Renal cortex interstitium (tissue), 11 donors: ENCODE measurements at regions not wholly inside any gene's neighbourhood (a gene's known extent, or its start where the extent isn't known, plus 50 kb on each side); places are given as distances from the start of the nearest gene placed in this dataset.

Experiments used
- DNase-seq, 11 donors: peaks; one replicate each; pipeline ENCODE4 v3.0.0-alpha.2; 2013; ENCODE audit warnings: low read depth in 9 of 11, low spot score in 4 of 11; ENCODE audit errors: extremely low read depth in 1 of 11

DNA sequence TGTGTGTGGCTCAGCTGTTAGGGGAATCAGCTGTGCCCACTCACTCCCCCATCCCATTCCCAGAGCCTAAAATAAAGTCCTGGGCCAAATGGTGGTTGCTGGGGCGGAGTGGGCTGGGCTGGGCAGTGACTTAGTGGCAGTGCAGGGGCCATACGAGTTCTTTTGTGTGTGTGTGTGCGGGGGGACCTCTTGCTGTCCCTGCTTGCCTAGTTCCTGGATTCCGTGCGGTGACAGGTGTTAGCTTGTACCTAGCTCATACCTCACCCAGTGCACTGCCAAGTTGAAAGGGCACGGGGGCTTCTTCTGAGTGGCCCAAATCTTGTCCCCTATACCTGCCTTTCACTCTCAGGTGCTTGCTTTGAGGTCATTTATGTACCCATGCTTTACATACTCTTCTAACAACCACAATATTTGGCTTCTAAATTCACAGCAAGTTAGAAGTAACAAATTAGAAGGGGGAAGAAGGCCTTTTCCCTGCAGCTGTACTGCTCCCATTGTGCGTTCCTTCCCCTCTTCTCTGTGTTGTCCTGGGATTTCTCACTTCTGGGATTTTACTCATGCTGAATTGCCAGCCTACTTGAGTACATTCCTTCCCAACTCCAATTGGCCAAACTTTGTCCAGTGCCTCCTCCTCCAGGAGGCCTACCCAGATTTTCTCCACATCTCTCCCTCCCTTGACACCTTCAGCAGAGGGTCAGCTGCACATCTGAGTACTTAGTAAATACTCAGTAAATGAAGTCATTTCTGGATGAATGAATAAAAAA is 66.3 kb upstream of the POLG start:
- no peak for DNase-seq

DNA sequence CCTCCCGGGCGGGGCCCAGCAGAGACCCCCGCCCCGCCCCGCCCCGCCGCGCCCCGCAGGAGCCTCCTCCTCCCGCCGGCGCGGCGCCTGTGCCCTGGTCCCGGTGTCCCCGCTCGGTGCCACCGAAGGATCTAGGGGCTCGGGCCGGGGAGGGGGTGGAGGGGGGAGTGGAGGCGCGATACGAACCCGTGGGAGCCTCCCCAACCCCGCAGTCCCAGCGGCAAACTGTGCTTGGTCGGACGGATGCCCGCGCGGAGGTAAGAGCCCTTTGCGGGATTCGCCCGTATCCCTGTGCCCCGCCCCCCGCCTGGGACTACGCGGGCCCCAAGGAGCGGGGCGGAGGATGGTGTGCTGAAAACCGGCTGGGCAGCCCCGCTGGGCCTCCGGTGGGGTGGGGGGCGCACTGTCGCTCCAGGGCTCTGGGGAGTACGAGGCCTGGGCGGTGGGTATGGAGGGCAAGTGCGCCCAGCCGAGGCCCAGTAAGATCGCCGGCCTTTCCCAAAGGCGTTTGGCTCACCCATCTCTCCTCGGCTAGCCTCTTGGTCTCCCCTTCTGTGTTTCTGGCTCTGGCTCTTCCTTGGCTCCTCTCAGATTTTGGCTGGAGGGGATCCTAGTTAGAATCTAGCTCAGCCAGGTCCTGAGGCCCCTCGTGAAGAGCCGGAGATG is 65.6 kb upstream of the POLG start:
- DNase-seq = no peak

DNA sequence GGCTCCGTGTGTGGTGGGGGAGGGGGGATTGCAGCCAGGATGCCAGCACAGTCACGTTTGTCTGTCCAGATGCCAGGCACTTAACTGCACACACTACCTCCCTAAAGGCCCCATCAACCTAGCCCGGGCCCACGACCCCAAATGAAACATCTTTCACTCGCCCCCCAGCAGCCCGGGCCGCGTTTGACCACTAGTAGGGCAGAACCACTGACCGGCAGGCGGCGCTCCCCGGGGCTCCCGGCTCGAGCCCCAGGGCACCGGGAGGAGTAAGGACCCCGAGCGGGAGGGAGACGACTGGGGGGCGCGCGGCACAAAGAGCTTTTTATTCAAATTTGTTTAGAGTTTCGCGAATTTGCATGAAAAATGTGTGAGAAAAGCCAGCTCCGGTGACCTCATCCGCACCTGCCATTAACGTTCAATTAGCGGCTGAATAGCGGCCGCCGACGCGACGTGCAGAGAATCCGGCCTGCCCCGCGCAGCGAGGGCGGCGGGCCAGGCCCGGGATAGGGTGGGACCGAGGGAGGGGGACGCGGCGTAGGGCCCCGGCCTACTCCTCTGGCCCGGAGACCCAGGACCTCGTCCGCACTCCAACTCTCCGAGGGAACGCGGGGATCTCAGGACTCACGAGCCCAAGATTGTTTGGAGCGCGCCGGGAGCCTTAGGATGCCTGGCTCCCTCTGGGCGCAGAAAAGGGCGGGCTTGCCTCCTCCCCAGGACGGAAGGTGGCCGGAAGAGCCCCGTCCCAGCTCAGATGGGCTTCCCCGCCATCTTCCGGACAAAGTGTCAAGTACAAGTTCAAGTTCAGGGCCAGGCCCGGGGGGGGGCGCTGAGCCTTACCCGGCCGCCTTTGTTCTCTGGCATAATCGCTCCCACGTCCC is 64.9 kb upstream of the POLG start:
- DNase-seq = no peak

DNA sequence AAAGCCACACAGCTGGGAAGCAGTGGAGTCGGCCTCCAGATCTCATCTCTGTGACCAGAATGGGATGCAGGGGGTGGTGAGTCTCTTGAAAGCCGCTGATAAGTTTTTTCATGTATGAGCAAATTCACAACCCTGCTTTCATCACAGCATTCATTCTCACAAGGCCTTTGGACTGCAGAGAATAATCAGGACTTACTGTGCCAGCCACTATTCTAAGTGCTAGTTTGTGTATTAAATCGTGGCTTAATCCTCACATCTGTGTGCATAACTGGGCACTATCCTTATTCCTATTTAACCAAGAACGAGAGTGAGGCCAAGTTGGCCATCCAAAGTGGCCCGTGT is 64.2 kb upstream of the POLG start:
- DNase-seq = no peak

DNA sequence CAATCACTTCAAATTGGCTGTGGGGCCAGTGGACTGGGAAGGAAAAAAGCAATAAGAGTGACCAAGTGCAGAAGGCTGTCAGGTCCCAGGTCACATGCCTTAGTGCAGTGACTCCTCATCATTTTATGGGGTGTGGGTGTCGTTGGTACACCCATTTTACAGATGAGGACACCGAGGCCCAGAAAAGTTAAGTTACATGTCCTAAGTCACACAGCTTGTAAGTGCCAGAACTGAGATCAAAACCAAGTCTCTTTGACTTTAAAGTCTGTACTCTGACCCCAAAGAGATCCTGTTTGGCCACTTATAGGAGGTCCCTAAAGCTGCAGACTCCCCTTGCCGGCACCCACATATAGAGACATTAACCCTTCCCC is 63.0 kb upstream of the POLG start:
- no peak for DNase-seq

DNA sequence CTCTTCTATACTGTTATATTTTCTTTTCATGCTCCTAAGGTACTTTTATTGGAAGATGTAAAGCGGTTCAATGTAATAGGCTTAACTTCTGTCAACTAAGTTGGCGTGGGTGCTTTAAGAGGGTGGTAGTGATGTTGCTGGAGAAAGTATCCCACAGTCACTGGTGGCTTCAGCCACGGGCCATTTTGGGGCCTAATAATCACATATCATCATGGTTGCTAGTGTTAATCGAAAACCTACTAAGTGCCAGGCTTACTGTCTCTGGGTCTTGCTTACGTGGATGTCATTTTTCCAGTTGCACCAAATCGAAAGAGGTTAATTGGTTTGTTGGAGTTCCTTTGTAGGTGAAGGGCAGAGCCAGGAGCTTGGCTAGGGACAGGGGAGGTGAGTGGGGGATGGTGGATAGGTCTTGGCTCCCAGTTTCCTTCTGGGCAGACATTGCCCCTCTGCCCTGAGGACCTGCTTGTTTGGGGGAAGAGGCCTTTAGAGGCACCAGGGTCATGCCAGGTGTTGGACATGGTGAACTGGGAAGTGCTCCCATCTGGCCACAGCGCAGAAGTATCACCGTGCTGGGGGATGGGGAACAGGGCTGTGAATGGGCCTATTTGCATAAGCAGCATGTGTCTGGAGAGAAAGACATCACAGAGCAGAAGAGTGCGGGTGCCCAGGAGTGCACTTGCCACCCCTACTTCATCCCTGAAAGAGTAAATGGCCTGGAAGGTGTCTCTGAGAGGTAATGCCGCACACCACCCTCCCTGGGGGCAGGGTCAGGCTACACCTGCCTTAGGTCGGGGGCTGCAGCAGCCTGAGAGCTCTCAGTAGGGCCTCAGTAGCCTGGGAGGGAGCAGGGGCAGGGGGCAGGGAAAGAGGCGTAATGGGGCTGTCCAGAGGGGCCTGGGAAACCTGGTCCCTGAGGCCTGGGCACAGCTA is 62.4 kb upstream of the POLG start:
- no peak for DNase-seq

DNA sequence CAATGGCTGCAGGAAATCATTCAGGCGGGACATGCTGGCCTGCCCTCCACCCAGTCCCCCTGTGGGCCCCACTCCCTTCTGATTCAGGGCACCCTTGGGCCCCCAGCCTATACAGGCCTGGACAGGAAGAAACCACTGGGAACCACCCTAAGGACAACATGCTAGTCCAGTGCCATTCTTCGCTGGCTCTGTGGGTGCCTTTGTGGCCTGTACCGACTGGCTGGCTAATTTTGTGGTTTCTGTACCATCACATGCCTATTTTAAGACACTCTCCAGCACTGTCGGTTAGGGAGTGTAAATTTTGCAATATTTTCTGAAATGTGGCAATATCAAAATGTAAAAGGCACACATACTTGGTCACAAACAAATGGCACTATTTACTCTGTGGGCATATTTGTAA is 61.4 kb upstream of the POLG start:
- no peak for DNase-seq

DNA sequence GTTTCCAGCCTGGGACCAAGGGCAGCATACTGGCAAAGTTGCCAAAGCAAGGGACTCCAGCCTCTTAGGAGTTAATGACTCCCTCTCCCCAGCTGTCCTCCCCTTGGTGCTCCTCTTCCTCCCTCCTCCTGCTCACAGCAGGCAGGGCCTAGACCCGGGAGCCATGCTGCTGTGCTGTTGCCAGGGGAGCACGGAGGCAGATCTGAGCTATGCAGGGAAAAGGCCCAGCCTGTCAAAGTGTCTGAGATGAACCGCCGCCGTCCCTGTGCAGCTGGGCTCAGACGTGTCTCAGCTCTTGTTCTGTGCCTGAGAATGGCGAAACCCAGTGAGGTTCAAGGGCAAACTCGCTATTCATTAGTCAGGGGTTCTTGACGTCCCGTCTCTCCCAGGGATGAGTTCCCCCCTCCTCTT is 60.8 kb upstream of the POLG start:
- no peak for DNase-seq

DNA sequence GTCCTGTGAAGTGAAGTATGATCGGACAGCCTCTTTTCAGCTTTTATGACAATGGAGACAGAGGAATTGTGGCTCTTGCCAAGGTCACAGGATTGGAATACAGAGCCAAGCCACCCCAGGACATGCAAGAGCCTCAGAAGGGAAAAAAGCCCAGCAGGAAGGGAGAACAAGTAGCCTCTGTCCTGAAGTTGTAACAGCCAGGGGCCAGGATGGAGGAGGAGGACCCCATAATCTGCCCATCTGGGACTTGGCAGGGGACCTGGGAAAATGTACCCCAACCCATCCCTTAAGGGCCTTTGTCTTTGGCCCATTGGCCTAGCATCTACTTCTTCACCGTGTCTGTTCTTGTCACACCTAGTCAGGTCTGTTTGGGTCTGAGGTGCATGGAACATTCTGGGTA is 60.4 kb upstream of the POLG start:
- DNase-seq = no peak

GRCh38 chr15:89393056-89393455 is 58.4 kb upstream of the POLG start:
- DNase-seq = no peak

- no peak for DNase-seq
These were observed 57.1 kb upstream of the POLG start for GRCh38 chr15:89391685-89392257.

DNA sequence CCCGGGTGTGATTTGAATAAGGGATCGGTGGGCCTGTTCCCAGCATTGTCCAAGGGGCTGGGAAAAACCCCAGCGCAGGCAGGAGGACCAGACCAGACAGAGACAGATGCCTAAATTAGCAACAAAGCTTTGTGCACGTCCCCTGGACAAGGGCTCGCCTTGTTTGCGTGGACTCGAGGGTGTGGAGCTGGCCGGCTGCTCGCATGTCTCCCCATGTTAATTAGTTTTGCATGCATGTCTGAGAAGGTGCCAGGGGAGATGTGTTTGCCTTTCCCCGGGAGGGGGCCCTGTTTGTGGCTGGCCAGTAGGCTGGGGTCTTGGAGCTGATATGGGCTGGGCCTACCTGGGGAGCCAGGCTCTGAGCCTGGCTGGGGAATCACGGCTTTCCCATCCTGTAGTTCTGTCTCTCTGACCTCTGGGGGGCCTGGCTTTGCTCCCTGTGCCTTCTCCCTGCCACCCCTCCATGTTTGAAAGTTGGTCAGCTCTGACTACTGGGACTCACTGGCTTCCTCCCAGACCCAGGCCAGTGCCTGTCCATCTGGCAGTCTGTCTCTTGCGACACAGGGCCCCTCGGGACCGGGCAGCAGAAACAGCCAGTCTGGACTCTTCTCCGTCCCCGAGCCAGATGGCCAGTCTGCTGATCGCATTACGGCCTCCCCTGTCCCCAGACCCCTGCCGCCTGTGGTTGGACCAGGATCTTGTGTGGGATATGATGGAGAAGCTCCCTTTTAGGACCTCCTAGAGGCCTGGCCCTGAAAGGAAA is 55.4 kb upstream of the POLG start:
- DNase-seq = no peak

- DNase-seq = no peak
These were observed 52.7 kb upstream of the POLG start for GRCh38 chr15:89387140-89387903.

GRCh38 chr15:89385596-89386331 is 51.1 kb upstream of the POLG start:
- no peak for DNase-seq
